Activated CD4-positive, alpha-beta T cell treated with anti-CD3 and anti-CD28 coated beads for 48 hours (primary cell): ENCODE measurements at regions not wholly inside any gene's neighbourhood (a gene's known extent, or its start where the extent isn't known, plus 50 kb on each side); places are given as distances from the start of the nearest gene placed in this dataset.

Experiments used
- DNase-seq: peaks from one replicate; pipeline ENCODE4 v3.0.0-alpha.2; 2020

- no peak for DNase-seq
Observed at GRCh38 chr3:180354214-180354613, 247.7 kb upstream of the TTC14 start.

GRCh38 chr3:180358179-180358578 lies 243.8 kb upstream of the TTC14 start:
- DNase-seq = no peak

- DNase-seq = no peak
Observed at GRCh38 chr3:180359061-180359952, 242.7 kb upstream of the TTC14 start.

GRCh38 chr3:180359953-180360279 lies 242.0 kb upstream of the TTC14 start:
- DNase-seq = no peak

- no peak for DNase-seq
Observed at GRCh38 chr3:180362081-180362480, 239.9 kb upstream of the TTC14 start.

- no peak for DNase-seq
Observed at GRCh38 chr3:180375831-180376230, 226.1 kb upstream of the TTC14 start.

- DNase-seq = no peak
Observed at GRCh38 chr3:180378496-180378895, 223.5 kb upstream of the TTC14 start.

- no peak for DNase-seq
Observed at GRCh38 chr3:180382638-180383180, 219.3 kb upstream of the TTC14 start.

- DNase-seq = no peak
Observed at GRCh38 chr3:180383332-180384020, 218.5 kb upstream of the TTC14 start.

- no peak for DNase-seq
Observed at GRCh38 chr3:180390313-180390712, 211.7 kb upstream of the TTC14 start.

GRCh38 chr3:180391001-180391400 lies 211.0 kb upstream of the TTC14 start:
- DNase-seq = no peak

- no peak for DNase-seq
Observed at GRCh38 chr3:180401226-180401625, 200.7 kb upstream of the TTC14 start.

GRCh38 chr3:180402471-180403073 lies 199.4 kb upstream of the TTC14 start:
- DNase-seq = no peak

- no peak for DNase-seq
Observed at GRCh38 chr3:180403156-180403555, 198.8 kb upstream of the TTC14 start.

- DNase-seq = no peak
Observed at GRCh38 chr3:180408654-180409053, 193.3 kb upstream of the TTC14 start.

GRCh38 chr3:180409170-180409569 lies 192.8 kb upstream of the TTC14 start:
- DNase-seq = no peak

- no peak for DNase-seq
Observed at GRCh38 chr3:180409883-180410282, 192.1 kb upstream of the TTC14 start.

- no peak for DNase-seq
Observed at GRCh38 chr3:180414157-180414556, 187.8 kb upstream of the TTC14 start.

- DNase-seq = no peak
Observed at GRCh38 chr3:180416111-180416594, 185.8 kb upstream of the TTC14 start.

- DNase-seq = no peak
Observed at GRCh38 chr3:180417241-180417640, 184.7 kb upstream of the TTC14 start.

- DNase-seq = no peak
Observed at GRCh38 chr3:180420016-180420415, 181.9 kb upstream of the TTC14 start.

- DNase-seq = no peak
Observed at GRCh38 chr3:180420804-180421203, 181.2 kb upstream of the TTC14 start.

GRCh38 chr3:180421221-180421620 lies 180.7 kb upstream of the TTC14 start:
- no peak for DNase-seq

GRCh38 chr3:180421721-180422120 lies 180.2 kb upstream of the TTC14 start:
- DNase-seq = no peak
